Mesendoderm (in vitro differentiated cells): ENCODE measurements at regions not wholly inside any gene's neighbourhood (a gene's known extent, or its start where the extent isn't known, plus 50 kb on each side); places are given as distances from the start of the nearest gene placed in this dataset.
"Not testable (repeated sequence)": the region's sequence is repeated elsewhere in the genome, so short reads cannot be mapped to it uniquely, and the experiment has no call there.

Experiments used
- DNase-seq: peaks from one replicate; pipeline ENCODE4 v3.0.0; 2013
- H2AK5ac ChIP-seq: 2 replicates; pipeline ENCODE4 v1.6.1; 2013; ENCODE audit warnings: low read length, inconsistent platforms
- H2BK120ac ChIP-seq: 2 replicates; pipeline ENCODE4 v1.6.1; 2013; ENCODE audit warnings: low read depth, mild to moderate bottlenecking, low read length, moderate library complexity, mixed read lengths
- H2BK15ac ChIP-seq: replicated peaks from 2 replicates; pipeline ENCODE4 v1.6.1; 2013; ENCODE audit warnings: low read depth, mild to moderate bottlenecking, moderate library complexity
- H2BK5ac ChIP-seq: 2 replicates; pipeline ENCODE4 v1.6.1; 2013; ENCODE audit warnings: low read length, inconsistent platforms
- H3K18ac ChIP-seq: 2 replicates; pipeline ENCODE4 v1.6.1; 2013; ENCODE audit warnings: mild to moderate bottlenecking, low read length, mixed read lengths
- H3K23ac ChIP-seq: one replicate; pipeline ENCODE4 v1.6.1; 2013; ENCODE audit warnings: low read length
- H3K27ac ChIP-seq: 2 replicates; pipeline ENCODE4 v1.5.1; 2013; ENCODE audit warnings: low read depth, mild to moderate bottlenecking, inconsistent platforms, low read length, moderate library complexity
- H3K27me3 ChIP-seq: 2 replicates; pipeline ENCODE4 v1.6.1; 2013; ENCODE audit warnings: low read length, control low read depth, mild to moderate bottlenecking, inconsistent platforms; ENCODE audit not compliant: insufficient read depth, poor library complexity
- H3K36me3 ChIP-seq: 2 replicates; pipeline ENCODE4 v1.6.1; 2013; ENCODE audit warnings: low read length, inconsistent platforms; ENCODE audit not compliant: control insufficient read depth, insufficient read depth
- H3K4ac ChIP-seq: one replicate; pipeline ENCODE4 v1.6.1; 2013; ENCODE audit warnings: low read depth, mild to moderate bottlenecking, low read length, moderate library complexity
- H3K4me1 ChIP-seq: 2 replicates; pipeline ENCODE4 v1.6.1; 2013; ENCODE audit warnings: low read depth, low read length, inconsistent platforms; ENCODE audit not compliant: control insufficient read depth
- H3K4me2 ChIP-seq: 2 replicates; pipeline ENCODE4 v1.6.1; 2013; ENCODE audit warnings: low read length
- H3K4me3 ChIP-seq: 2 replicates; pipeline ENCODE4 v1.5.1; 2013; ENCODE audit warnings: mild to moderate bottlenecking, low read length
- H3K56ac ChIP-seq: one replicate; pipeline ENCODE4 v1.6.1; 2013; ENCODE audit warnings: low read length
- H3K79me1 ChIP-seq: 2 replicates; pipeline ENCODE4 v1.6.1; 2013; ENCODE audit warnings: low read length, inconsistent platforms
- H3K79me2 ChIP-seq: 2 replicates; pipeline ENCODE4 v1.6.1; 2013; ENCODE audit warnings: mild to moderate bottlenecking, low read length; ENCODE audit not compliant: control insufficient read depth, insufficient read depth
- H3K9ac ChIP-seq: 2 replicates; pipeline ENCODE4 v1.6.1; 2013; ENCODE audit warnings: low read length, inconsistent platforms
- H4K5ac ChIP-seq: one replicate; pipeline ENCODE4 v1.6.1; 2013; ENCODE audit warnings: low read length
- H4K8ac ChIP-seq: one replicate; pipeline ENCODE4 v1.6.1; 2013; ENCODE audit warnings: low read depth, mild to moderate bottlenecking, control low read depth, low read length, moderate library complexity
- WGBS: extraction: QIAGEN DNeasy Blood & Tissue Kit; methylation state at CpG from one replicate; pipeline ENCODE4 v1.1.7; 2013; ENCODE audit warnings: low lambda C conversion rate, missing lambda C conversion rate; ENCODE audit not compliant: insufficient coverage; ENCODE audit errors: extremely low coverage; 5-methylcytosine and 5-hydroxymethylcytosine counted together

- not testable (repeated sequence) for H3K4me1 ChIP-seq, H3K9ac ChIP-seq, H3K23ac ChIP-seq, H3K4me3 ChIP-seq, H2AK5ac ChIP-seq, H2BK15ac ChIP-seq, H3K27ac ChIP-seq, H4K8ac ChIP-seq, H3K27me3 ChIP-seq, H3K56ac ChIP-seq, H3K18ac ChIP-seq, H3K4me2 ChIP-seq, DNase-seq, H3K4ac ChIP-seq, H2BK5ac ChIP-seq, H3K79me2 ChIP-seq, H2BK120ac ChIP-seq, H3K79me1 ChIP-seq, H4K5ac ChIP-seq, H3K36me3 ChIP-seq
- WGBS = no CpG with 5 or more reads among the region's 7 CpGs
These were observed 139.5 kb downstream of the SEPTIN14 start for GRCh38 chr7:55722874-55723620.

DNA sequence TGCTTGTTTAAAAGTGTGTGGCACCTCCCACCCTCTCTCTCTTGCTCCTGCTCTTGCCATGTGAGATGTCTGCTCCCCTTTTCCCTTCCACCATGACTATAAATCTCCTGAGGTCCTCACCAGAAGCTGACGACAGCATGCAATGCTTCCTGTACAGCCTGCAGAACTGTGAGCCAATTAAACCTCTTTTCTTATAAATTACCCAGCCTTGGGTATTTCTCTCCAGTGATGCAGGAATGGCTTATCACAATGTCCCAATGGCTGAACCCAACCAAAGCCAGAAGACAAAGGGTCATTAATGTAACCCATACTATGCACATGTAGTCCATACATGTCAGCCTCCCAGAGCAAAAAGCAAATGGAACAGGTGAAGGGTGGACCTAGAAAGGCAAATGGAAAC lies 141.5 kb downstream of the SEPTIN14 start:
- not testable (repeated sequence) for H3K36me3 ChIP-seq, H3K23ac ChIP-seq, H3K79me2 ChIP-seq, H3K4me2 ChIP-seq, H2BK5ac ChIP-seq, H3K4me3 ChIP-seq, H3K27ac ChIP-seq, H3K56ac ChIP-seq, H3K18ac ChIP-seq, H2BK15ac ChIP-seq, H3K27me3 ChIP-seq, H4K5ac ChIP-seq, H2BK120ac ChIP-seq, H3K4ac ChIP-seq, H4K8ac ChIP-seq, H3K4me1 ChIP-seq, H3K9ac ChIP-seq, H2AK5ac ChIP-seq, DNase-seq, H3K79me1 ChIP-seq
- WGBS = no CpG with 5 or more reads among the region's 1 CpG

DNA sequence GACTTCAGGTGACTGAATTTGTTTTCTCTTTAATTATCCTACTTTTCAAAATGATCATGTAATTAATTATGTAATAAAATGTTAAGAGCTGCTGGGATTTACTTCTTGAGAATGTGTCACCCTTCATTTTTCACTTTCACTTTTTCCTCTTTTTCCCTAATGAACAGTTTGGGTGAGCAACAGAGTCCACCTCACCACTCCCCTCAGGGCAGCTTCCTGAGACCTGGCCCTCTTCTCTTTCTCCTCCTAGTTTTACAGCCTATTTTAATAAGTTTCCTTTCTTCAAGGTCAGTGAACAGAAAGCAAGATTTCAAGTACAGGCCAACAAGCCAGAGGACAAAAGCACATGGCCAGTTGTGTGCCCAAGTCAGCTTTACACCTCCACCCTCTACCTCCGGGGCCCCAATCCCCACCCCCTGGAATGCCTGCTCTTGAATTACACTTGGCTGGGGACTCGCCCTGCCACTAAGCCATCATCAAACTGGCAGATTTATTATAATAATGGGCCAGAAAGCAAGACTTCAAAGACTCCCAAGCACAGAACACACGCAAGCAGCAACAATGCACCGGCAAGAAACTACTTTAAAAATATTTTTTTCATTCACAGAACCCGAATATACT lies 143.1 kb upstream of the VOPP1 start:
- not testable (repeated sequence) for H4K5ac ChIP-seq, H3K18ac ChIP-seq, H3K4me3 ChIP-seq, H3K36me3 ChIP-seq, H3K27me3 ChIP-seq, DNase-seq, H2AK5ac ChIP-seq, H3K4ac ChIP-seq, H3K23ac ChIP-seq, H3K56ac ChIP-seq, H3K79me1 ChIP-seq, H3K4me1 ChIP-seq, H3K79me2 ChIP-seq, H4K8ac ChIP-seq, H2BK15ac ChIP-seq, H2BK120ac ChIP-seq, H3K9ac ChIP-seq, H3K4me2 ChIP-seq, H3K27ac ChIP-seq, H2BK5ac ChIP-seq
- WGBS = no CpG with 5 or more reads among the region's 5 CpGs

GRCh38 chr7:55714370-55714769 lies 142.1 kb upstream of the VOPP1 start:
- H2AK5ac ChIP-seq, H3K79me2 ChIP-seq, H3K4ac ChIP-seq, H3K4me1 ChIP-seq, H3K23ac ChIP-seq, H3K79me1 ChIP-seq, H2BK15ac ChIP-seq, H3K56ac ChIP-seq, H4K5ac ChIP-seq, H3K36me3 ChIP-seq, H3K27ac ChIP-seq, H3K27me3 ChIP-seq, H2BK5ac ChIP-seq, H3K18ac ChIP-seq, H3K9ac ChIP-seq, DNase-seq, H4K8ac ChIP-seq, H3K4me3 ChIP-seq, H2BK120ac ChIP-seq, H3K4me2 ChIP-seq: not testable (repeated sequence)
- WGBS = no CpG with 5 or more reads among the region's 2 CpGs

DNA sequence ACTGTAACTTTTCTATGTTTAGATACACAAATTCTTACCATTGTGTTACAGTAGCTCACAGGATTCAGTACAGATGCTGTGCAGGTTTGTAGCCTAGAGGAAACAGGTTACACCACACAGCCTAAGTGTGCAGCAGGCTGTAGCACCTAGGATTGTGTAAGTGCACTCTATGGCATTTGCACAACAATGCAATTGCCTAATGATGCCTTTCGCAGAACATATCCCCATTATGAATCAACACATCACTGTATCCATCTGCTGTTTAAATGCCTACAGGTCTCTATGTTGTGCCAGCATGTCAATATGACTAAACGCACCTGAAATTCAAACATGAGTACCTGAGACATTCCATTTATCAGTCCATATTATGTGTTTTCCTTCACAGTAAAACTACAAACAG lies 138.0 kb upstream of the VOPP1 start:
- H3K56ac ChIP-seq = not testable (repeated sequence)

DNA sequence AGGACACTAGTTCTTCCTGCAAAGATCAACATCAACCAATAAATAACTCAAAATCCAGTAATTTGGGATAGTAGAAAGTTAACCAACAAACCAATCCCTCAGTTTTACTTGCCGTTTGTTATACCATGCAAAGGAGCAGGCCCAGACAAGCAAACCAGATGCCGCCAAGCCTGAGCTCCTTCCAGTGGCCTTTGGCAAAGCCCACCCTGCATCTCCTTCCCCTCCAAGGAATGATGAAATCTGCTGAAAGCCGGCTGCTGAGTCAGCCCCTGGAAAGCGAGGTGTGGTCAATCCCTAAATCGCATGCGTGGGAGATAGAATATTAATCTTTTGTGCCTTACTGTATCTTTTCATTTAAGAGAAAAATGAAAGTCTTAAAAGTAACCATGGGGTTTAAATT lies 135.7 kb upstream of the VOPP1 start:
- not testable (repeated sequence) for H3K56ac ChIP-seq, H4K8ac ChIP-seq, H3K4me3 ChIP-seq, H3K27ac ChIP-seq, H2BK120ac ChIP-seq, H3K18ac ChIP-seq, H3K27me3 ChIP-seq, H3K79me2 ChIP-seq, H3K4ac ChIP-seq, H3K4me2 ChIP-seq, H2BK15ac ChIP-seq, H3K36me3 ChIP-seq, H4K5ac ChIP-seq, H2AK5ac ChIP-seq, H2BK5ac ChIP-seq, H3K79me1 ChIP-seq, H3K23ac ChIP-seq, H3K4me1 ChIP-seq, H3K9ac ChIP-seq
- no CpG with 5 or more reads among the region's 6 CpGs for WGBS
- DNase-seq = peak; percentile 21

More for the DNA sequence above, 138.0 kb upstream of the VOPP1 start:
- not testable (repeated sequence) for H3K79me1 ChIP-seq, H3K4me3 ChIP-seq, H3K27ac ChIP-seq, H3K79me2 ChIP-seq, H3K36me3 ChIP-seq, H4K8ac ChIP-seq, H3K4ac ChIP-seq, H2BK15ac ChIP-seq, H3K4me1 ChIP-seq, H4K5ac ChIP-seq, H3K23ac ChIP-seq, H2AK5ac ChIP-seq, H3K18ac ChIP-seq, H2BK120ac ChIP-seq, DNase-seq, H3K9ac ChIP-seq, H3K4me2 ChIP-seq, H2BK5ac ChIP-seq, H3K27me3 ChIP-seq
- no CpG with 5 or more reads among the region's 2 CpGs for WGBS
